ENCODE measurements at regions not wholly inside any gene's neighbourhood (a gene's known extent, or its start where the extent isn't known, plus 50 kb on each side); places are given as distances from the start of the nearest gene placed in this dataset.

DNA sequence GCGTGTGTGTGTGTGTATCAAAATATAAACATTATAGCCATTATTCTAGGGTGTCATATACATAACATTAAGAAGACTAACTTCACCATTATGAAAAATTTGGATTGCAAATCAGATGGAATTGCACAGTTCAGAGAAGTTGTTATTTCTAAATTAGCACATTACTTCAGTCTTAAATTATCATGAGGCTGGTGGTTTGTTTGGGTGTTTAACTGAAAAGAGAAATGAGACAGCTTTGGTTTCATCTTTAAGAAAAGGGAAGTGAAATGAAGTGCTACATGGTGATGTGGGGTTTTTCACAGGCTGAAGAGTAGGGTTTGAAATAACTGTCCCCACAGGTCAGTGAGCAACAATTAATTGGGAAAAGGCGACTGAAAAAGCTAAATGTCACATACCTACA is 161.2 kb upstream of the XIRP2 start:
- Histone ChIP-seq H3K4me3 (ENCODE audit: low read depth in 1 of 2, low read length in 2 of 2) (no peak overlapping the region), H3K4me1 (ENCODE audit: insufficient read depth, low read length) (no peaks in the 10 kb centered on the region), H2AFZ (ENCODE audit: low read depth, low read length) (no peak overlapping the region), H3K27ac (ENCODE audit: low read length) (no peak overlapping the region), H3K9ac (ENCODE audit: low read depth, low read length) (no peak overlapping the region), H3K4me2 (ENCODE audit: insufficient read depth, low read length) (no peak overlapping the region), H3K27me3 (ENCODE audit: insufficient read depth, low read length, poor library complexity) (no peaks in the 10 kb centered on the region), H3K79me2 (ENCODE audit: insufficient read depth, low read length) (no peaks in the 10 kb centered on the region), H3K9me3 (ENCODE audit: insufficient read depth, low read length, severe bottlenecking) (no peaks in the 10 kb centered on the region), H3K36me3 (ENCODE audit: insufficient read depth, low read length) (no peaks in the 10 kb centered on the region), H4K20me1 (ENCODE audit: insufficient read depth, low read length) (no peaks in the 10 kb centered on the region)
- no peak for DNase-seq
- TF ChIP-seq CTCF (IDR thresholded peaks at IDR 0.05; ENCODE audit: borderline replicate concordance, extremely low read depth, low read length, poor library complexity, severe bottlenecking) (no peak), EZH2 (IDR thresholded peaks at IDR 0.05; ENCODE audit: borderline replicate concordance, low read depth, low read length, severe bottlenecking) (no peak)
- no peak for ATAC-seq (ENCODE audit: insufficient read depth, low read depth)

DNA sequence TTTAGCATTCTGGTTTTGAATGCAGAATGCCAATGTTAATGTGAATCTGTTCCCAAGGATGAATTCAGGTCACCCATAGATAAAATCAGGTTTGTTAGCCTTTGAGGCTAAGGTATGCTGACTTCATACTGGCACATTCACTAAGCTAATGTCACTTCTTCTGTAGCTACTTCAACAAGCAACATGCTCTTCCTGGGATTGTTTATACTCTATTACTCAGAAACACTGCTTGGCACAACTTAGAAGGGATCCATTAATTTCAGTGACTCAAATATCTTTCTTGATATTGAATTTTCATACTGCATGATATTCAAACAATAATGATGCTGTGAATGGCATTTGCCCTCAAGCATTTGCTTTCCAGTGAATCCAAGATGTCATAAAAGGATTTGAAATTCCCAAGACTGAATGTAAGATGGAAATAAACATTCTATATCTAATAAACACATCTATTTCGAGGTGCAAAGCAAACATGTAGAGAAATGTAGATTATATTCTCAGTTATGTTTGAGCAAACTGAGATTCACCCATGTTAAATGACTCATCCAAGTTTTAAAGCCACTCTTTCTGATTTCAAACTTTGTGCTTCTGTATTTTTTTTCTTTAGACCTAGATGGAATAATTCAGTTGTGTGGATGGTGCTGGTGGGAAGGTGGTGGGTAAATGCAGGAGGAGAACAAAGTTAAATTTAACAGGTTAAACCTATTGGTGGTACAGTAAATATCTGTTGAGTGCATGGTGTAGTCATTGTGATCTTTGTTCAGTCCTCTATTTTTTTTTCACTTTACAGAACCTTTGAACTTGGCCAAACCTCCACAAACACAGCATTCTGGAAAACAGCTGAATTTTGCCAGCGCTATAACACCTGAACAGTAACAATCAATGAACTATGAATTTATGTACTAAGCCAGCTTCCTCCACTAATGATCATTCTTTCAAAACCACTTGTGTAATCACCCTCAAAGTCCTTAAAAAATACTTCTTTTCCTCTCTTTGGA is 162.1 kb upstream of the XIRP2 start:
- H3K4me3 ChIP-seq (ENCODE audit: low read depth in 1 of 2, low read length in 2 of 2), result no peak overlapping the region
- no peaks in the 10 kb centered on the region for H3K27me3 ChIP-seq (ENCODE audit: insufficient read depth, low read length, poor library complexity)
- no peaks in the 10 kb centered on the region for H3K4me1 ChIP-seq (ENCODE audit: insufficient read depth, low read length)
- H3K27ac ChIP-seq (ENCODE audit: low read length), result no peak overlapping the region
- DNase-seq, result no peak
- no peaks in the 10 kb centered on the region for H3K79me2 ChIP-seq (ENCODE audit: insufficient read depth, low read length)
- H2AFZ ChIP-seq (ENCODE audit: low read depth, low read length), result no peak overlapping the region
- no peak for TF ChIP-seq CTCF (IDR thresholded peaks at IDR 0.05; ENCODE audit: borderline replicate concordance, extremely low read depth, low read length, poor library complexity, severe bottlenecking)
- no peak for TF ChIP-seq EZH2 (IDR thresholded peaks at IDR 0.05; ENCODE audit: borderline replicate concordance, low read depth, low read length, severe bottlenecking)
- no peaks in the 10 kb centered on the region for H3K9me3 ChIP-seq (ENCODE audit: insufficient read depth, low read length, severe bottlenecking)
- no peak overlapping the region for H3K9ac ChIP-seq (ENCODE audit: low read depth, low read length)
- no peak overlapping the region for H3K4me2 ChIP-seq (ENCODE audit: insufficient read depth, low read length)
- no peaks in the 10 kb centered on the region for H4K20me1 ChIP-seq (ENCODE audit: insufficient read depth, low read length)
- ATAC-seq (ENCODE audit: insufficient read depth, low read depth), result no peak
- H3K36me3 ChIP-seq (ENCODE audit: insufficient read depth, low read length), result no peaks in the 10 kb centered on the region

DNA sequence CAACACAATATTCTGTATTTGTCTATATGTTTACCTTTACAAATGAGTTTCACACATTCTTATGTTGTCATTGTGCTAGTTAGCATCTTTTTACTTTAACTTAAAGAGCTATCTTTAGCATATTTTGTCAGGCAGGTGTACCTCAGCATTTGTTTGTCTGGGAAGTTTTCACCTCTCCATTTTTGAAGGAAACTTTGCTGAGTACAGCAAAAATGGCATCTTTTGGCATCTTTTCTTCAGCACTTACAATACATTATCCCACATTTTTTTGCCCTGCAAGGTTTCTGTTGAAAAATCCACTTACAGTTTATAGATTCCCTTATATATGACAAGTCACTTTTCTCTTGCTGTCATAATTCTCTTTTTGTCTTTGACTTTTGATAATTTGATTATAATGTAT is 171.3 kb upstream of the XIRP2 start:
- Histone ChIP-seq H3K79me2 (ENCODE audit: insufficient read depth, low read length) (no peaks in the 10 kb centered on the region), H3K9me3 (ENCODE audit: insufficient read depth, low read length, severe bottlenecking) (no peaks in the 10 kb centered on the region), H2AFZ (ENCODE audit: low read depth, low read length) (no peak overlapping the region), H3K4me3 (ENCODE audit: low read depth in 1 of 2, low read length in 2 of 2) (no peak overlapping the region), H3K4me2 (ENCODE audit: insufficient read depth, low read length) (no peak overlapping the region), H3K4me1 (ENCODE audit: insufficient read depth, low read length) (no peaks in the 10 kb centered on the region), H3K9ac (ENCODE audit: low read depth, low read length) (no peak overlapping the region), H3K27me3 (ENCODE audit: insufficient read depth, low read length, poor library complexity) (no peaks in the 10 kb centered on the region), H4K20me1 (ENCODE audit: insufficient read depth, low read length) (no peaks in the 10 kb centered on the region), H3K27ac (ENCODE audit: low read length) (no peak overlapping the region), H3K36me3 (ENCODE audit: insufficient read depth, low read length) (no peaks in the 10 kb centered on the region)
- DNase-seq, result no peak
- ATAC-seq (ENCODE audit: insufficient read depth, low read depth), result no peak
- TF ChIP-seq CTCF (IDR thresholded peaks at IDR 0.05; ENCODE audit: borderline replicate concordance, extremely low read depth, low read length, poor library complexity, severe bottlenecking) (no peak), EZH2 (IDR thresholded peaks at IDR 0.05; ENCODE audit: borderline replicate concordance, low read depth, low read length, severe bottlenecking) (no peak)
